Dendritic cell treated with granulocyte-macrophage colony-stimulating factor and Interleukin-4, amounts not matched to agents 40 ng/mL and 50 ng/mL, for 4 days (primary cell): ENCODE measurements at regions not wholly inside any gene's neighbourhood (a gene's known extent, or its start where the extent isn't known, plus 50 kb on each side); places are given as distances from the start of the nearest gene placed in this dataset.

Experiments used
- H3K27ac Mint-ChIP-seq: one replicate; pipeline ENCODE4 v1.8.0; 2022; ENCODE audit warnings: mild to moderate bottlenecking, mixed read lengths
- H3K27me3 Mint-ChIP-seq: one replicate; pipeline ENCODE4 v1.8.0; 2022; ENCODE audit warnings: mild to moderate bottlenecking, mixed read lengths
- H3K36me3 Mint-ChIP-seq: one replicate; pipeline ENCODE4 v1.8.0; 2022; ENCODE audit warnings: low read depth, mixed read lengths
- H3K4me1 Mint-ChIP-seq: one replicate; pipeline ENCODE4 v1.8.0; 2022; ENCODE audit warnings: low read depth, mixed read lengths
- H3K4me3 Mint-ChIP-seq: one replicate; pipeline ENCODE4 v1.8.0; 2022; ENCODE audit warnings: mild to moderate bottlenecking, moderate library complexity, mixed read lengths
- H3K9me3 Mint-ChIP-seq: one replicate; pipeline ENCODE4 v1.8.0; 2022; ENCODE audit warnings: mixed read lengths
- intact Hi-C: fragments of 100-400 bp; cut with micrococcal nuclease; formaldehyde crosslinking; loops from one replicate; pipeline ENCODE4 v1.15.0; 2022

GRCh38 chr2:145939949-145940348 is 1420.0 kb upstream of the ZEB2 start:
- intact Hi-C loops: no loop called here
- no peak overlapping the region for H3K27ac Mint-ChIP-seq
- H3K36me3 Mint-ChIP-seq: no peaks in the 10 kb centered on the region
- H3K4me1 Mint-ChIP-seq: no peaks in the 10 kb centered on the region
- no peaks in the 10 kb centered on the region for H3K27me3 Mint-ChIP-seq
- no peak overlapping the region for H3K4me3 Mint-ChIP-seq
- H3K9me3 Mint-ChIP-seq: peaks cover 5% of the 10 kb centered on the region

GRCh38 chr2:145935016-145935415 is 1415.1 kb upstream of the ZEB2 start:
- Mint-ChIP-seq H3K4me1 (no peaks in the 10 kb centered on the region), H3K27me3 (no peaks in the 10 kb centered on the region), H3K27ac (no peak overlapping the region), H3K36me3 (no peaks in the 10 kb centered on the region), H3K4me3 (no peak overlapping the region), H3K9me3 (no peaks in the 10 kb centered on the region)
- intact Hi-C loops: no loop called here

- no peaks in the 10 kb centered on the region for H3K27me3 Mint-ChIP-seq
- H3K4me1 Mint-ChIP-seq: no peaks in the 10 kb centered on the region
- H3K4me3 Mint-ChIP-seq: no peak overlapping the region
- no peaks in the 10 kb centered on the region for H3K36me3 Mint-ChIP-seq
- intact Hi-C loops: no loop called here
- H3K9me3 Mint-ChIP-seq: no peaks in the 10 kb centered on the region
- no peak overlapping the region for H3K27ac Mint-ChIP-seq
Measured at GRCh38 chr2:145931781-145932395, 1412.0 kb upstream of the ZEB2 start.

GRCh38 chr2:145930318-145930717 is 1410.4 kb upstream of the ZEB2 start:
- Mint-ChIP-seq H3K4me3 (no peak overlapping the region), H3K27ac (no peak overlapping the region), H3K9me3 (no peaks in the 10 kb centered on the region), H3K27me3 (no peaks in the 10 kb centered on the region), H3K4me1 (no peaks in the 10 kb centered on the region), H3K36me3 (no peaks in the 10 kb centered on the region)
- intact Hi-C loops: no loop called here

GRCh38 chr2:145927131-145927950 is 1407.4 kb upstream of the ZEB2 start:
- no peaks in the 10 kb centered on the region for H3K9me3 Mint-ChIP-seq
- no peaks in the 10 kb centered on the region for H3K4me1 Mint-ChIP-seq
- H3K36me3 Mint-ChIP-seq: no peaks in the 10 kb centered on the region
- no peak overlapping the region for H3K27ac Mint-ChIP-seq
- intact Hi-C loops: no loop called here
- H3K4me3 Mint-ChIP-seq: no peak overlapping the region
- no peaks in the 10 kb centered on the region for H3K27me3 Mint-ChIP-seq

GRCh38 chr2:145925591-145925990 is 1405.7 kb upstream of the ZEB2 start:
- no peaks in the 10 kb centered on the region for H3K4me1 Mint-ChIP-seq
- no peak overlapping the region for H3K27ac Mint-ChIP-seq
- intact Hi-C loops: no loop called here

GRCh38 chr2:145919477-145919876 is 1399.6 kb upstream of the ZEB2 start:
- Mint-ChIP-seq H3K27me3 (no peaks in the 10 kb centered on the region), H3K36me3 (no peaks in the 10 kb centered on the region), H3K9me3 (no peaks in the 10 kb centered on the region), H3K4me1 (no peaks in the 10 kb centered on the region), H3K4me3 (no peak overlapping the region), H3K27ac (no peak overlapping the region)
- intact Hi-C loops: no loop called here

More at GRCh38 chr2:145925591-145925990, 1405.7 kb upstream of the ZEB2 start:
- H3K4me3 Mint-ChIP-seq: no peak overlapping the region
- no peaks in the 10 kb centered on the region for H3K27me3 Mint-ChIP-seq
- H3K9me3 Mint-ChIP-seq: no peaks in the 10 kb centered on the region
- H3K36me3 Mint-ChIP-seq: no peaks in the 10 kb centered on the region

- Mint-ChIP-seq H3K27ac (no peak overlapping the region), H3K4me1 (no peaks in the 10 kb centered on the region), H3K4me3 (no peak overlapping the region), H3K36me3 (no peaks in the 10 kb centered on the region), H3K27me3 (no peaks in the 10 kb centered on the region), H3K9me3 (no peaks in the 10 kb centered on the region)
- intact Hi-C loops: no loop called here
Measured at GRCh38 chr2:145918951-145919350, 1399.0 kb upstream of the ZEB2 start.

GRCh38 chr2:145916799-145917198 is 1396.9 kb upstream of the ZEB2 start:
- H3K4me1 Mint-ChIP-seq: no peaks in the 10 kb centered on the region
- no peak overlapping the region for H3K27ac Mint-ChIP-seq
- no peaks in the 10 kb centered on the region for H3K27me3 Mint-ChIP-seq
- H3K9me3 Mint-ChIP-seq: no peaks in the 10 kb centered on the region
- H3K36me3 Mint-ChIP-seq: no peaks in the 10 kb centered on the region
- H3K4me3 Mint-ChIP-seq: no peak overlapping the region
- intact Hi-C loops: no loop called here

- Mint-ChIP-seq H3K27me3 (no peaks in the 10 kb centered on the region), H3K36me3 (no peaks in the 10 kb centered on the region), H3K27ac (no peak overlapping the region), H3K9me3 (no peaks in the 10 kb centered on the region), H3K4me3 (no peak overlapping the region), H3K4me1 (peaks cover 7% of the 10 kb centered on the region)
- intact Hi-C loops: no loop called here
Measured at GRCh38 chr2:145914716-145915115, 1394.8 kb upstream of the ZEB2 start.

- H3K27me3 Mint-ChIP-seq: no peaks in the 10 kb centered on the region
- H3K4me1 Mint-ChIP-seq: peaks cover 7% of the 10 kb centered on the region
- H3K27ac Mint-ChIP-seq: no peak overlapping the region
- H3K4me3 Mint-ChIP-seq: no peak overlapping the region
- intact Hi-C loops: no loop called here
- no peaks in the 10 kb centered on the region for H3K36me3 Mint-ChIP-seq
- H3K9me3 Mint-ChIP-seq: no peaks in the 10 kb centered on the region
Measured at GRCh38 chr2:145910416-145910815, 1390.5 kb upstream of the ZEB2 start.

- Mint-ChIP-seq H3K9me3 (no peaks in the 10 kb centered on the region), H3K36me3 (no peaks in the 10 kb centered on the region), H3K4me1 (peaks cover 7% of the 10 kb centered on the region), H3K4me3 (no peak overlapping the region), H3K27me3 (no peaks in the 10 kb centered on the region), H3K27ac (no peak overlapping the region)
- intact Hi-C loops: no loop called here
Measured at GRCh38 chr2:145909766-145910165, 1389.8 kb upstream of the ZEB2 start.

GRCh38 chr2:145909175-145909755 is 1389.3 kb upstream of the ZEB2 start:
- H3K4me1 Mint-ChIP-seq: peaks cover 7% of the 10 kb centered on the region
- H3K9me3 Mint-ChIP-seq: no peaks in the 10 kb centered on the region
- intact Hi-C loops: no loop called here
- H3K27ac Mint-ChIP-seq: no peak overlapping the region
- no peaks in the 10 kb centered on the region for H3K36me3 Mint-ChIP-seq
- H3K27me3 Mint-ChIP-seq: no peaks in the 10 kb centered on the region
- no peak overlapping the region for H3K4me3 Mint-ChIP-seq

GRCh38 chr2:145906354-145906753 is 1386.4 kb upstream of the ZEB2 start:
- Mint-ChIP-seq H3K27ac (no peak overlapping the region), H3K36me3 (no peaks in the 10 kb centered on the region), H3K9me3 (peaks cover 15% of the 10 kb centered on the region), H3K27me3 (no peaks in the 10 kb centered on the region), H3K4me3 (no peak overlapping the region), H3K4me1 (peaks cover 7% of the 10 kb centered on the region)
- intact Hi-C loops: no loop called here
